Adipocyte (in vitro differentiated cells): ENCODE measurements at regions not wholly inside any gene's neighbourhood (a gene's known extent, or its start where the extent isn't known, plus 50 kb on each side); places are given as distances from the start of the nearest gene placed in this dataset.

Experiments used
- DNase-seq: peaks from one replicate; pipeline ENCODE4 v3.0.0-alpha.2; 2015; ENCODE audit warnings: low read depth
- H3K27me3 ChIP-seq: replicated peaks from 2 replicates; pipeline ENCODE4 v1.7.0; 2013; ENCODE audit warnings: mild to moderate bottlenecking, low read length, moderate library complexity; ENCODE audit not compliant: control insufficient read depth, insufficient read depth
- H3K36me3 ChIP-seq: 2 replicates; pipeline ENCODE4 v1.7.0; 2013; ENCODE audit warnings: low read length, mild to moderate bottlenecking, moderate library complexity; ENCODE audit not compliant: control insufficient read depth, insufficient read depth, severe bottlenecking
- H3K4me1 ChIP-seq: 2 replicates; pipeline ENCODE4 v1.7.0; 2013; ENCODE audit warnings: mild to moderate bottlenecking, low read length, moderate library complexity; ENCODE audit not compliant: control insufficient read depth, insufficient read depth
- H3K4me3 ChIP-seq: 2 replicates; pipeline ENCODE4 v1.7.0; 2013; ENCODE audit warnings: mild to moderate bottlenecking, low read length, moderate library complexity
- H3K9ac ChIP-seq: 2 replicates; pipeline ENCODE4 v1.7.0; 2013; ENCODE audit warnings: mild to moderate bottlenecking, low read length, moderate library complexity
- H3K9me3 ChIP-seq: 2 replicates; pipeline ENCODE4 v1.7.0; 2013; ENCODE audit warnings: mild to moderate bottlenecking, low read length, moderate library complexity; ENCODE audit not compliant: control insufficient read depth

GRCh38 chr6:94005835-94006234, 586.5 kb upstream of the EPHA7 start:
- Histone ChIP-seq H3K9me3 (no peaks in the 10 kb centered on the region), H3K4me1 (no peaks in the 10 kb centered on the region), H3K27me3 (no peaks in the 10 kb centered on the region), H3K4me3 (no peak overlapping the region), H3K36me3 (no peaks in the 10 kb centered on the region), H3K9ac (no peak overlapping the region)
- DNase-seq, result no peak

- Histone ChIP-seq H3K9ac (no peak overlapping the region), H3K4me3 (no peak overlapping the region), H3K9me3 (no peaks in the 10 kb centered on the region), H3K4me1 (no peaks in the 10 kb centered on the region), H3K27me3 (no peaks in the 10 kb centered on the region), H3K36me3 (no peaks in the 10 kb centered on the region)
- no peak for DNase-seq
These were observed 573.6 kb upstream of the EPHA7 start for GRCh38 chr6:93992976-93993375.

GRCh38 chr6:93989630-93990029, 570.3 kb upstream of the EPHA7 start:
- Histone ChIP-seq H3K4me3 (no peak overlapping the region), H3K9me3 (no peaks in the 10 kb centered on the region), H3K27me3 (no peaks in the 10 kb centered on the region), H3K36me3 (no peaks in the 10 kb centered on the region), H3K9ac (no peak overlapping the region), H3K4me1 (no peaks in the 10 kb centered on the region)
- DNase-seq, result no peak

GRCh38 chr6:93985953-93986352, 566.6 kb upstream of the EPHA7 start:
- no peaks in the 10 kb centered on the region for H3K27me3 ChIP-seq
- no peak overlapping the region for H3K4me3 ChIP-seq
- DNase-seq, result no peak
- H3K9ac ChIP-seq, result no peak overlapping the region
- H3K4me1 ChIP-seq, result no peaks in the 10 kb centered on the region
- H3K36me3 ChIP-seq, result no peaks in the 10 kb centered on the region
- H3K9me3 ChIP-seq, result no peaks in the 10 kb centered on the region

DNA sequence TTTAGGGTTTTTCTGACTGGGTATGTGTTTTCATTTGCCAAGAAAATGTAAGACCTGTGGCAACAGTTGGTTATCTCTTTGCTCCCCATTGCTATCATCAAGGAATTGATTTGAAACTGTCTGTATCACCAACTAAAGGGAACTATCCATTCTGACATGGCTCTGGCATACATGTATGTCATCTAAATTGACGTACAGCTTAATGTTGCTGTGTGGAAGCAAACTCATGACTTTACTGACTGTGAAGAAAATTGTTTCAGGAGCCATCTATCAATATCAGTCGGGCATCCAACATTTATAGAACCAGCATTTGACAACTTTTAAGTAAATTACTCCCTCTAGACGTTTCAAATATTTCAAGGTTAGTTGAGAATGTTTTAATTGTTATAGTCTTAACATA, 555.8 kb upstream of the EPHA7 start:
- H3K36me3 ChIP-seq, result no peaks in the 10 kb centered on the region
- peaks cover 8% of the 10 kb centered on the region for H3K9me3 ChIP-seq
- H3K4me1 ChIP-seq, result peaks cover 6% of the 10 kb centered on the region
- H3K27me3 ChIP-seq, result no peaks in the 10 kb centered on the region
- H3K4me3 ChIP-seq, result no peak overlapping the region
- DNase-seq, result no peak
- no peak overlapping the region for H3K9ac ChIP-seq

DNA sequence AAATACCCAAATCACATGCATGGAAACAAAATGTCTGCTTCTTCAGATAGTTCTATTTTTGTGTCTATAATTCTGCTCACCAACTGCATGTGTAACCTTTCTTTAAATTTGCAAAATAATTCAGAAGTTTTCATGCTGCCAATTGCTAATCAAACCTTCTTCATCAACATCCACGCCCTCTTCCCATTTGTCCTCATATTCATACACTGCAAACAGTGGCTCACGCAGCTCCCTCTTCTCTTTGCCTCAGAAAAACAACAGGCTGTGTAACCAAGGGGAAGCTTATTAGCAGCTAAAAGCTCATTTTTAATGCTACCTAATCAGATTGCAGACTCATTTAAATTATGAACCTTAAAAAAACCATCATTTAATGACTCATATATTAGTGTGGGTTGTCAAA, 555.0 kb upstream of the EPHA7 start:
- DNase-seq, result no peak
- H3K4me3 ChIP-seq, result no peak overlapping the region
- peaks cover 8% of the 10 kb centered on the region for H3K9me3 ChIP-seq
- H3K36me3 ChIP-seq, result no peaks in the 10 kb centered on the region
- H3K27me3 ChIP-seq, result no peaks in the 10 kb centered on the region
- H3K4me1 ChIP-seq, result peaks cover 6% of the 10 kb centered on the region
- H3K9ac ChIP-seq, result no peak overlapping the region

DNA sequence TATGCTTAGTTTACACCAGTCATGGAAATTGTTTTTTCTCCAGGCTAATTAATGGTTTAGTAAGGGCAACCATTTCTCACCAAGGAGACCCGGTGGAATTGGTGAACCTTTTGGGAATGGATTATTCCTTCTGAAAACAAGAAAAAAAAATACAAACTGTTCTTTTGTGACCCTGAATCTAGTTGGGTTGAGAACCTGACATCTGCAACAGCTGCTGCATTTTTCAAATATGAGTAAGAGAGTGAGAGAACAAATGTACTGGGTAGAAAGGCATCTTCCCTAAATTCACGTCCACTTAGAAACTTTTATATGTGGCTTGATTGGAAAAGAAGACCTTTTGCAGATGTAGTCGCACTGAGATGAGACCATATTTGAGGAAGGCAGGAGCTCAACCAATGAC, 553.4 kb upstream of the EPHA7 start:
- no peaks in the 10 kb centered on the region for H3K27me3 ChIP-seq
- H3K9ac ChIP-seq, result no peak overlapping the region
- no peak for DNase-seq
- no peaks in the 10 kb centered on the region for H3K36me3 ChIP-seq
- H3K9me3 ChIP-seq, result peaks cover 8% of the 10 kb centered on the region
- H3K4me3 ChIP-seq, result no peak overlapping the region
- H3K4me1 ChIP-seq, result peaks cover 6% of the 10 kb centered on the region

GRCh38 chr6:93970684-93971083, 551.3 kb upstream of the EPHA7 start:
- Histone ChIP-seq H3K27me3 (no peaks in the 10 kb centered on the region), H3K9ac (no peak overlapping the region), H3K4me1 (peaks cover 6% of the 10 kb centered on the region), H3K4me3 (no peak overlapping the region), H3K36me3 (no peaks in the 10 kb centered on the region), H3K9me3 (peaks cover 8% of the 10 kb centered on the region)
- DNase-seq, result no peak

DNA sequence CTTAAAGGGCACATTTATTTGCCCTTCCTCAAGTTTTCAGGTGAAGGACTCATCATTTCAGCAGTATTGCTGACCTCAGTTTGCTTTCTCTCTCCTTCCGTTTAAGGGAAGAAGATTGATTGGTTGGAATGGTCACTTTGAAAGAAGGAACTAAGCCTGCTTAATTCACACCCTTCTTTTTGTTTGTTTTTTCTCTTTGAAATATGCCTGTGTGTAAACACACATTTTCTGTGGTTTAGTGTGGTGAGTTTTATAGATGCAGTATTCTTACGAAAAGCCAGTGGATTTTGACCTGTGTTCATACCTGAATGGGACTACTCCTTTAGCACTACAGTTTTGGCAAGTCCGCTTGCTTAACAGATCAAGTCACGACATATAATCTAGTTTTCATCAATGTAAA, 548.8 kb upstream of the EPHA7 start:
- no peak for DNase-seq
- Histone ChIP-seq H3K9me3 (peaks cover 8% of the 10 kb centered on the region), H3K36me3 (no peaks in the 10 kb centered on the region), H3K4me3 (no peak overlapping the region), H3K4me1 (peaks cover 6% of the 10 kb centered on the region), H3K9ac (no peak overlapping the region), H3K27me3 (no peaks in the 10 kb centered on the region)

DNA sequence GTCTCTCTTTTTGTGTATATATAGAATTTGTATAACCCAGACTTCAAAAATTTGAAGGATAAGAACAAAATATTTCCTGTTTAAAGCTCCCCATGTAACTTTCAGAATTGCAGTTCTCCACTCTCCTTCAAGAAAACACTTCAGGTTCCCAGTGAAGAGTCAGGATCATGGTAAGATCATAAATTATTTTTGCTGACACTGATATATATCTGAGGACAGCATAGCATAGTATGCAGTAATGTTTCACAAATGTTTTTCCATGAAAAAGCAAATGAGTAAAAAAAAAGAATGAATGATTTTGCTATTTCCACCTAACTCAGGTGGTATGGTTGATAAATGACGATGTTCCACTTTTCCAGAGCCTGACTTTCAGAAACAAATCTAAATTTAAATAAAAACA, 545.6 kb upstream of the EPHA7 start:
- Histone ChIP-seq H3K4me1 (no peaks in the 10 kb centered on the region), H3K4me3 (no peak overlapping the region)

DNA sequence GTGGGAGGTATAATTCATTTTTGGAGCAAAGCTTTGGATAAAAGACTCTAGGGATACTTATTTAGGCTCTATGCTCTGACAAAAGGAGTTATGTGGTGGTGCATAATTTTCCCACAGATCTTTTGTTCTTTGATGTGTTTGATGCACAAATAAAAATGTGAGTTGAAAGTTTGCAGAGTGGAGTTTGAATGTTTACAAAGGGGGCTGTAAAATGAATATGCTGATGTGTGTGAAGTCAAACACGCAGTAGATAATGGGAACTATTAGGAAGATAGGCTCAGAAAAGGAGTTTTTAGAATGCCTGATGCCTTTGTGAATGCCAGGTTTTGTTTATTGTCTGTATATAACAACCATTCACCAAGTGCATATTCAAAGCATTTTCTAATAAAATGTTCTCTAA, 545.0 kb upstream of the EPHA7 start:
- Histone ChIP-seq H3K4me3 (no peak overlapping the region), H3K9me3 (no peaks in the 10 kb centered on the region), H3K36me3 (no peaks in the 10 kb centered on the region), H3K27me3 (no peaks in the 10 kb centered on the region), H3K4me1 (no peaks in the 10 kb centered on the region), H3K9ac (no peak overlapping the region)
- DNase-seq, result no peak

More for the DNA sequence above, 545.6 kb upstream of the EPHA7 start:
- H3K36me3 ChIP-seq, result no peaks in the 10 kb centered on the region
- H3K27me3 ChIP-seq, result no peaks in the 10 kb centered on the region
- H3K9ac ChIP-seq, result no peak overlapping the region
- DNase-seq, result no peak
- H3K9me3 ChIP-seq, result no peaks in the 10 kb centered on the region

- Histone ChIP-seq H3K4me1 (no peaks in the 10 kb centered on the region), H3K9ac (no peak overlapping the region), H3K4me3 (no peak overlapping the region), H3K9me3 (no peaks in the 10 kb centered on the region), H3K27me3 (no peaks in the 10 kb centered on the region), H3K36me3 (no peaks in the 10 kb centered on the region)
- DNase-seq, result no peak
These were observed 543.2 kb upstream of the EPHA7 start for GRCh38 chr6:93962566-93962965.
